Uterus (tissue), 2 donors: ENCODE measurements at regions not wholly inside any gene's neighbourhood (a gene's known extent, or its start where the extent isn't known, plus 50 kb on each side); places are given as distances from the start of the nearest gene placed in this dataset.

Experiments
- POLR2A ChIP-seq, 2 donors: fragments of 450-650 bp; IDR thresholded peaks; one replicate each; pipeline ENCODE4 v1.6.1; 2016; ENCODE audit warnings: antibody characterized with exemption in 2 of 2, mild to moderate bottlenecking in 1 of 2, moderate library complexity in 1 of 2
- TF ChIP-seq, protein P1 (sequence below), 4 experiments: fragments of 200-600 bp in 2 of 4; fragments of 450-650 bp in 2 of 4; sonication (generic) in 2 of 4; IDR thresholded peaks; one replicate each; pipeline ENCODE4 v1.5.1; 2016 to 2019; ENCODE audit warnings: antibody characterized with exemption in 4 of 4, mild to moderate bottlenecking in 2 of 4, moderate library complexity in 1 of 4

- TF ChIP-seq, protein P1, sequence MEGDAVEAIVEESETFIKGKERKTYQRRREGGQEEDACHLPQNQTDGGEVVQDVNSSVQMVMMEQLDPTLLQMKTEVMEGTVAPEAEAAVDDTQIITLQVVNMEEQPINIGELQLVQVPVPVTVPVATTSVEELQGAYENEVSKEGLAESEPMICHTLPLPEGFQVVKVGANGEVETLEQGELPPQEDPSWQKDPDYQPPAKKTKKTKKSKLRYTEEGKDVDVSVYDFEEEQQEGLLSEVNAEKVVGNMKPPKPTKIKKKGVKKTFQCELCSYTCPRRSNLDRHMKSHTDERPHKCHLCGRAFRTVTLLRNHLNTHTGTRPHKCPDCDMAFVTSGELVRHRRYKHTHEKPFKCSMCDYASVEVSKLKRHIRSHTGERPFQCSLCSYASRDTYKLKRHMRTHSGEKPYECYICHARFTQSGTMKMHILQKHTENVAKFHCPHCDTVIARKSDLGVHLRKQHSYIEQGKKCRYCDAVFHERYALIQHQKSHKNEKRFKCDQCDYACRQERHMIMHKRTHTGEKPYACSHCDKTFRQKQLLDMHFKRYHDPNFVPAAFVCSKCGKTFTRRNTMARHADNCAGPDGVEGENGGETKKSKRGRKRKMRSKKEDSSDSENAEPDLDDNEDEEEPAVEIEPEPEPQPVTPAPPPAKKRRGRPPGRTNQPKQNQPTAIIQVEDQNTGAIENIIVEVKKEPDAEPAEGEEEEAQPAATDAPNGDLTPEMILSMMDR (IDR thresholded peaks at IDR 0.05) = no peak
- TF ChIP-seq POLR2A (IDR thresholded peaks at IDR 0.05) = no peak
These were observed 139.0 kb upstream of the HS6ST1 start for GRCh38 chr2:128457716-128458115.
